OCI-LY1 (cell line): ENCODE measurements at regions not wholly inside any gene's neighbourhood (a gene's known extent, or its start where the extent isn't known, plus 50 kb on each side); places are given as distances from the start of the nearest gene placed in this dataset.

ENCODE experiments used
- H2AFZ ChIP-seq: fragments of 200-600 bp; sonication (generic), shearing (Covaris generic); 2 replicates; pipeline ENCODE4 v1.6.0; 2014; ENCODE audit warnings: antibody characterized with exemption, mild to moderate bottlenecking, low read length
- H3F3A ChIP-seq: fragments of 200-600 bp; sonication (generic), shearing (Covaris generic); 2 replicates; pipeline ENCODE4 v1.6.0; 2014; ENCODE audit warnings: mild to moderate bottlenecking, antibody characterized with exemption, low read length, moderate library complexity; ENCODE audit not compliant: insufficient read depth
- H3K27ac ChIP-seq: fragments of 200-600 bp; sonication (generic); 2 replicates; pipeline ENCODE4 v1.5.1; 2014; ENCODE audit warnings: low read length, mixed run types, mild to moderate bottlenecking, low read depth; ENCODE audit not compliant: poor library complexity, severe bottlenecking
- H3K27me3 ChIP-seq: fragments of 200-600 bp; sonication (generic); 2 replicates; pipeline ENCODE4 v1.6.0; 2014; ENCODE audit warnings: antibody characterized with exemption, mild to moderate bottlenecking, low read length, moderate library complexity; ENCODE audit not compliant: insufficient read depth
- H3K36me3 ChIP-seq: fragments of 200-600 bp; sonication (generic); 2 replicates; pipeline ENCODE4 v1.6.1; 2014; ENCODE audit warnings: mild to moderate bottlenecking, antibody characterized with exemption, low read length, moderate library complexity, mixed read lengths; ENCODE audit not compliant: insufficient read depth
- H3K4me1 ChIP-seq: fragments of 200-600 bp; sonication (generic); 2 replicates; pipeline ENCODE4 v1.5.1; 2014; ENCODE audit warnings: mild to moderate bottlenecking, low read length, moderate library complexity; ENCODE audit not compliant: insufficient read depth, severe bottlenecking
- H3K4me2 ChIP-seq: fragments of 200-600 bp; sonication (generic), shearing (Covaris generic); 2 replicates; pipeline ENCODE4 v1.6.1; 2014; ENCODE audit warnings: low read length
- H3K4me3 ChIP-seq: fragments of 200-600 bp; sonication (generic); 2 replicates; pipeline ENCODE4 v1.5.1; 2014; ENCODE audit warnings: low read length, low read depth, mild to moderate bottlenecking, mixed read lengths; ENCODE audit not compliant: poor library complexity, severe bottlenecking
- H3K79me2 ChIP-seq: fragments of 200-600 bp; shearing (Covaris generic); 2 replicates; pipeline ENCODE4 v1.6.1; 2016; ENCODE audit warnings: mixed run types, low read length, mixed read lengths; ENCODE audit not compliant: insufficient read depth
- H3K9ac ChIP-seq: fragments of 200-600 bp; sonication (generic), shearing (Covaris generic); 2 replicates; pipeline ENCODE4 v1.6.1; 2014; ENCODE audit warnings: mild to moderate bottlenecking, low read length, mixed read lengths
- H3K9me2 ChIP-seq: fragments of 200-600 bp; sonication (generic), shearing (Covaris generic); 2 replicates; pipeline ENCODE4 v1.6.1; 2014; ENCODE audit warnings: low read depth, mild to moderate bottlenecking, low read length, mixed read lengths
- H3K9me3 ChIP-seq: fragments of 200-600 bp; shearing (Covaris generic); 2 replicates; pipeline ENCODE4 v1.6.1; 2014; ENCODE audit warnings: low read length, mixed read lengths
- H4K20me1 ChIP-seq: fragments of 200-600 bp; sonication (generic), shearing (Covaris generic); 2 replicates; pipeline ENCODE4 v1.6.0; 2016; ENCODE audit warnings: mild to moderate bottlenecking, low read length; ENCODE audit not compliant: insufficient read depth
- EZH2 ChIP-seq: fragments of 200-600 bp; sonication (generic), shearing (Covaris generic); IDR thresholded peaks from 2 replicates; pipeline ENCODE4 v1.8.0; 2017; ENCODE audit warnings: borderline replicate concordance, mixed run types, mild to moderate bottlenecking, antibody characterized with exemption, low read length, moderate library complexity, mixed read lengths
- TF ChIP-seq, protein P1 (sequence below): fragments of 200-600 bp; sonication (generic), shearing (Covaris generic); IDR thresholded peaks from 2 replicates; pipeline ENCODE4 v1.5.1; 2017; ENCODE audit warnings: mild to moderate bottlenecking, antibody characterized with exemption, low read length, moderate library complexity, mixed read lengths

DNA sequence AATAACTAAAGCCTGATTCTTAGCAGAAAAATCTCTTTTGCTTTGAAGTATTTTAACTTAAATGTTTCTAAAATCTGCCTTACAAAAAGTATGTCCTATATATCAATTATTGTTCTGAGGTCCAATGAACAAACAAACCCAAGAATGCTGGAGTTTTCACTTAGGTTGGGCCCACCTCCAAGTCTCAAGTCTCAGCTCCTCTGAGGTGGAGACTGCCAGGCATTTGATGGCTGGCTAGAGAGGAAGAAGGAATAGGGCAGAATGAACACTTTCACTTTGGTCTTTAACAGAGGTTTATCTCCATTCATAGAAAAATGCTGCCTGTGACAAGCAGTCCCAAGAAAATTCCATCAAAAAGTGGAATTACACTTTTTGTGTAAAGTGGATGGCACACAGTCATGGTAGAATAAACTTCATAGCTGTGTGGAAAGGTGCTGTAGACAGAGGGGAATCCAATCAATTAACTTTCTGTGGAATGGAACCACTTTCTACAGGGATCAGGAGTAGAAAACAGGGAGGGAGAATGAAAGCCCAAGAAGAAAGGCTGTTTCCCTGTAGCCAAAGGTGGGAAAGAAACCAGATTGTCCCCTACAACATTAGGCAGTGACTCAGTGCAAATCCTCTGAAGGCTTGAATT is 349.4 kb upstream of the RUNX1 start:
- Histone ChIP-seq H3K27ac (peak overlapping the region; percentile 53), H3K4me1 (peaks cover 25% of the 10 kb centered on the region), H3K27me3 (no peaks in the 10 kb centered on the region), H3K9me2 (no peaks in the 10 kb centered on the region), H4K20me1 (no peaks in the 10 kb centered on the region), H3K4me2 (peak overlapping the region; percentile 57), H3K36me3 (no peaks in the 10 kb centered on the region), H2AFZ (no peak overlapping the region), H3K79me2 (no peaks in the 10 kb centered on the region), H3K9ac (peak overlapping the region; percentile 36; the same call in 1 of the 2 replicates), H3K9me3 (no peaks in the 10 kb centered on the region), H3F3A (no peaks in the 10 kb centered on the region), H3K4me3 (no peak overlapping the region)
- TF ChIP-seq EZH2: no peak
- TF ChIP-seq, protein P1, sequence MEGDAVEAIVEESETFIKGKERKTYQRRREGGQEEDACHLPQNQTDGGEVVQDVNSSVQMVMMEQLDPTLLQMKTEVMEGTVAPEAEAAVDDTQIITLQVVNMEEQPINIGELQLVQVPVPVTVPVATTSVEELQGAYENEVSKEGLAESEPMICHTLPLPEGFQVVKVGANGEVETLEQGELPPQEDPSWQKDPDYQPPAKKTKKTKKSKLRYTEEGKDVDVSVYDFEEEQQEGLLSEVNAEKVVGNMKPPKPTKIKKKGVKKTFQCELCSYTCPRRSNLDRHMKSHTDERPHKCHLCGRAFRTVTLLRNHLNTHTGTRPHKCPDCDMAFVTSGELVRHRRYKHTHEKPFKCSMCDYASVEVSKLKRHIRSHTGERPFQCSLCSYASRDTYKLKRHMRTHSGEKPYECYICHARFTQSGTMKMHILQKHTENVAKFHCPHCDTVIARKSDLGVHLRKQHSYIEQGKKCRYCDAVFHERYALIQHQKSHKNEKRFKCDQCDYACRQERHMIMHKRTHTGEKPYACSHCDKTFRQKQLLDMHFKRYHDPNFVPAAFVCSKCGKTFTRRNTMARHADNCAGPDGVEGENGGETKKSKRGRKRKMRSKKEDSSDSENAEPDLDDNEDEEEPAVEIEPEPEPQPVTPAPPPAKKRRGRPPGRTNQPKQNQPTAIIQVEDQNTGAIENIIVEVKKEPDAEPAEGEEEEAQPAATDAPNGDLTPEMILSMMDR: no peak

DNA sequence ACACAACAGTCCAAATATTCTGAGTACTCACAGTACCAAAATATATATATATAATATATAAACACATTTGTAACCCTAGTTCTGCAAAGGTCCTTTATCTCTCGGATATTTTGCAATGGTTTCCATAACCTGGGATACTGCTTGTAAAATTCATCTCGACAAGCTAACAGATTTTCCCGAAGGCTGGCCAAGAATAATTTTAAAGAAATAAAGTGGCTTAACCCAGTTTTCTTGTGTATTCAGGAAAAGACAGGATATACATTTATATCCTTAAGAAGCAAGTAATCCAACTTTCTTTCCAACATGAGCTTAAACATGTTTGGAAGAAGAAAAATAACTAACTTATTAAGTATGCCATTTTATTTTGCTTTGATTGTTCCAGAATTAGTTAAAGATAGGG is 348.7 kb upstream of the RUNX1 start:
- Histone ChIP-seq H3K27ac (no peak overlapping the region), H3K27me3 (no peaks in the 10 kb centered on the region), H3F3A (no peaks in the 10 kb centered on the region), H3K79me2 (no peaks in the 10 kb centered on the region), H4K20me1 (no peaks in the 10 kb centered on the region), H3K9me3 (no peaks in the 10 kb centered on the region), H3K4me2 (no peak overlapping the region), H3K4me3 (no peak overlapping the region), H3K9me2 (no peaks in the 10 kb centered on the region), H2AFZ (no peak overlapping the region), H3K36me3 (no peaks in the 10 kb centered on the region), H3K9ac (no peak overlapping the region), H3K4me1 (peaks cover 25% of the 10 kb centered on the region)
- TF ChIP-seq, protein P1: no peak
- no peak for TF ChIP-seq EZH2

DNA sequence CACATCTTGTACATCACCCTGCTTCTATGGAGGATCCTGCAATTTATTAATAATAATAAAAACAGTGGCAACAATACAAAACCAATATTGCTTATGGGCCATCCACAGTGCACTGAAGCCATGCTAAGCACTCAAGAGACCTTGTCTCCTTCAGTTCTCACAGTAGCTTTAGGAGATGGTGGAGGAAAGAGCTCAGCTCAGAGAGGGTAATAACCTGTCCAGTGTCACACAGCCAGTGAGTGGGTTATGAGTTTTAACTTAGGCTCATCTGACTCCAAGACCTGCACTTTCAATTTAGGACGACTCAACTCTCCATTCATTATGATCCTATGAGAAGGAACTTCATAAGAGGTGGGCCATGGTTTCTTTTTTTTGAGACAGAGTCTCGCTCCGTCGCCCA is 347.6 kb upstream of the RUNX1 start:
- Histone ChIP-seq H3K27me3 (no peaks in the 10 kb centered on the region), H4K20me1 (no peaks in the 10 kb centered on the region), H3K27ac (no peak overlapping the region), H3K4me2 (no peak overlapping the region), H3K9ac (no peak overlapping the region), H3F3A (no peaks in the 10 kb centered on the region), H3K36me3 (no peaks in the 10 kb centered on the region), H3K9me2 (no peaks in the 10 kb centered on the region), H3K4me1 (peaks cover 25% of the 10 kb centered on the region), H2AFZ (no peak overlapping the region), H3K4me3 (no peak overlapping the region), H3K79me2 (no peaks in the 10 kb centered on the region), H3K9me3 (no peaks in the 10 kb centered on the region)
- TF ChIP-seq, protein P1: no peak
- no peak for TF ChIP-seq EZH2
